Pancreas (tissue), 10 donors: ENCODE measurements at regions not wholly inside any gene's neighbourhood (a gene's known extent, or its start where the extent isn't known, plus 50 kb on each side); places are given as distances from the start of the nearest gene placed in this dataset.
A peak's percentile ranks its signal among the peaks of the same experiment; 100 is the strongest.

Source experiments
- ATAC-seq, 4 donors: fragments of 200-7000 bp; cut with Tn5 transposase; one replicate each; pipeline versions ENCODE4 v1.8.0 to v1.9.1; 2020; ENCODE audit warnings: mild to moderate bottlenecking in 4 of 4, moderate library complexity in 4 of 4
- DNase-seq, 6 donors: peaks; one replicate each; pipeline ENCODE4 v3.0.0-alpha.2; 2020
- FAIRE-seq: peaks from 2 replicates; lab custom pipeline; 2012; peaks lifted over from hg19 to GRCh38; lab: Jason Lieb, UNC
- H3K27ac ChIP-seq, 4 donors: fragments of 200-600 bp; sonication (generic); 1 replicate in 3 of 4; 2 replicates in 1 of 4; pipeline versions ENCODE4 v1.5.0 to v1.8.0; 2020
- H3K27me3 ChIP-seq, 4 donors: fragments of 200-600 bp; one replicate each; pipeline ENCODE4 v1.8.0; 2021
- H3K36me3 ChIP-seq, 3 donors: fragments of 200-600 bp; sonication (generic) in 1 of 3; one replicate each; pipeline versions ENCODE4 v1.5.0 to v1.8.0; 2020 to 2021
- H3K4me1 ChIP-seq, 3 donors: fragments of 200-600 bp; one replicate each; pipeline ENCODE4 v1.8.0; 2021
- H3K4me3 ChIP-seq, 4 donors: fragments of 200-600 bp; sonication (generic) in 2 of 4; one replicate each; pipeline versions ENCODE4 v1.5.0 to v1.8.0; 2020 to 2021
- H3K9me3 ChIP-seq, 4 donors: fragments of 200-600 bp; one replicate each; pipeline ENCODE4 v1.8.0; 2021
- WGBS, 2 donors: extraction: QIAGEN DNeasy Blood & Tissue Kit; methylation state at CpG; one replicate each; pipeline ENCODE4 v1.1.7; 2013; 5-methylcytosine and 5-hydroxymethylcytosine counted together
- intact Hi-C, 3 donors: fragments of 100-400 bp; cut with DNase I; formaldehyde crosslinking; loops; one replicate each; pipeline versions ENCODE4 v1.11.1 to v1.14.2; 2022
- TF ChIP-seq, protein P1 (sequence below), 4 donors: fragments of 200-600 bp; sonication (generic) in 3 of 4; IDR thresholded peaks; one replicate each; pipeline versions ENCODE4 v1.5.0 to v1.8.0; 2021; ENCODE audit warnings: antibody characterized with exemption in 4 of 4
- donor health status: healthy with polysubstance abuse.
- donor health status: DM: no; HTN: no; CAD: no; lungs with moderate emphysema.
- donor health status: DM: no; HTN: no; CAD: no.
- donor health status: control.
- donor health status: control.
- donor health status: Bipolar disorder and iron deficiency.
- donor health status: DM: yes; HTN: yes; CAD: no.
- donor health status: DM: no; HTN: no; CAD: no.
- donor health status: DM: no; HTN: no; CAD: no.
- donor health status: DM: yes; HTN: yes; CAD: no.

DNA sequence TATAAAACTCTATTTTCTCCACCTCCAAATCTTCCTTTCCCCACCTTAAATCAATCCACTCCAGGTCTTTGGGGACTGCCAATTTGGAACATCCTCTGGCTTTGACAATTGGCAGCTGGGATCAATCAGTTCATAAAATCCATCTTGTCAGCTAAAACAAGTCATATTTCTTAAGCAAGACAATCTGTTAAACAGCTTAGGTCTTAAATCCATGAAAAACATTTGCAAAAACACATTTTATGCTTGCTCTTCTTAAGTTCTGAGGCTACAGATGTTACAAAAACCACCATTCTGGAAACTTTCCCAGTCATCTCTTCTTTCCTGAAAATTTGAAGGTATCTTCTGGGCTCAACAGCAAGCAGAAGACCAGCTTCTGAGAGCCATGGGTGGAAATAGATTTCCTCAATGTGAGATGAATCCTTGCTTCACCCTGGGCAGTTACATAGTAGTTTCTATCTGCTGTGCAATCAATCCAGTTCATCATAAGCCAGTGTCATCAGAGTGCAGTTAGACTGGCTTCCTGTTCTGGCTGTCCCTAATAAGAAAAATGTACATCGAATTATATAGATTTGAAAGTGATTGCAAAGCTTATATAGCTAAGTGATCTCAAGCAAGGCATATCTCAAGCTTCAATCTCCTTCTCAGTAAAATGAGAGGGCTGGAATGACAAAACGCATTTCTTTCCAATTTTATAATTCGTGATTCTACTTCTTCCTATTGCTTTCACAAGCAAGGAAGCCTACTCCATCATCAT lies 402.7 kb upstream of the INTU start:
- Histone ChIP-seq H3K36me3 (no peaks in the 10 kb centered on the region), H3K27ac (no peak overlapping the region), H3K27me3 (no peaks in the 10 kb centered on the region), H3K4me3 (no peak overlapping the region), H3K9me3 (no peaks in the 10 kb centered on the region), H3K4me1 (no peaks in the 10 kb centered on the region)
- intact Hi-C loops, result no loop called here
- TF ChIP-seq, protein P1, sequence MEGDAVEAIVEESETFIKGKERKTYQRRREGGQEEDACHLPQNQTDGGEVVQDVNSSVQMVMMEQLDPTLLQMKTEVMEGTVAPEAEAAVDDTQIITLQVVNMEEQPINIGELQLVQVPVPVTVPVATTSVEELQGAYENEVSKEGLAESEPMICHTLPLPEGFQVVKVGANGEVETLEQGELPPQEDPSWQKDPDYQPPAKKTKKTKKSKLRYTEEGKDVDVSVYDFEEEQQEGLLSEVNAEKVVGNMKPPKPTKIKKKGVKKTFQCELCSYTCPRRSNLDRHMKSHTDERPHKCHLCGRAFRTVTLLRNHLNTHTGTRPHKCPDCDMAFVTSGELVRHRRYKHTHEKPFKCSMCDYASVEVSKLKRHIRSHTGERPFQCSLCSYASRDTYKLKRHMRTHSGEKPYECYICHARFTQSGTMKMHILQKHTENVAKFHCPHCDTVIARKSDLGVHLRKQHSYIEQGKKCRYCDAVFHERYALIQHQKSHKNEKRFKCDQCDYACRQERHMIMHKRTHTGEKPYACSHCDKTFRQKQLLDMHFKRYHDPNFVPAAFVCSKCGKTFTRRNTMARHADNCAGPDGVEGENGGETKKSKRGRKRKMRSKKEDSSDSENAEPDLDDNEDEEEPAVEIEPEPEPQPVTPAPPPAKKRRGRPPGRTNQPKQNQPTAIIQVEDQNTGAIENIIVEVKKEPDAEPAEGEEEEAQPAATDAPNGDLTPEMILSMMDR (IDR thresholded peaks at IDR 0.05), result no peak
- no peak for DNase-seq
- FAIRE-seq, result no peak
- 43 to 59% methylated on average over 3 of the region's 3 CpGs for WGBS, 2 donors
- ATAC-seq, result no peak

DNA sequence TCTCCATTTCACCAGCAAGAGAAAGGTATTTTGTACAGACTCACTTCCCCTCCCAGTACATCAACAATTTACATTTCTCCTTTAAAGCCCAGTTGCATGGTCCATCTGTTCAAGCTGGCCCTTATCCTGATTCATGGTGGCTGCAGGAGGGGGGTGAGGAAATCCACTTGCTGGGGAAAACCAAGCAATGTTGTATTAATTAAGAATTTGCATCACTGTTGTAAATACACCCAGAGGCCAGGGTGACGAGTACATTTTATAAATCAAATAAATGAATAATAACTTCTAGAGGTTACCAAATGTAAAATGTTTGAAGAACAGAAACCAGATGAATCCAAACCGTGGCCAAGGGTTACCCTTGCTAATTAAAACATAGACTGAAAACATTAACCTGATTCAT lies 395.9 kb upstream of the INTU start:
- Histone ChIP-seq H3K27ac (no peak overlapping the region), H3K9me3 (no peaks in the 10 kb centered on the region), H3K27me3 (no peaks in the 10 kb centered on the region), H3K4me3 (no peak overlapping the region), H3K36me3 (no peaks in the 10 kb centered on the region), H3K4me1 (no peaks in the 10 kb centered on the region)
- 39 to 41% methylated on average over 2 of the region's 2 CpGs for WGBS, 2 donors
- FAIRE-seq (no peak), ATAC-seq (peak in 1 of 4 donors; percentile 15), DNase-seq (no peak)
- TF ChIP-seq, protein P1 (IDR thresholded peaks at IDR 0.05), result no peak
- intact Hi-C loops, result no loop called here

DNA sequence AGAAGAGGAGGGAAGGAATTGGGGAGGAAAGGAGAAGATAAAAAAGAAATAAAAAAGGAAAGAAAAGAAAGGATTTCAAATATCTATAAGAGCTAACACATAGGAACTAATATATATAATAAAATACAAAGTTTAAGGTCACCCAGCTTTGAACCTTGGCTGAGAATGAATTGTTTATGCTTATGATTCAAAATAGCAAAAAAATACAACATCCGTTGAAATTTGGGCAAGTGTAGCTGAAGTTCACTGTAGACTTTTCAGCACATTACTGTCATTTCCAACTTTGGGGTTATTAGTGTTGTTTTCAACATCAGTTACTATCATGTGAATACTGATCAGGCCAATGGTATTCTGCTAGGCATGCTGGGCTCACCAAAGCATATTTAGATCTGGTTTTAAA lies 395.2 kb upstream of the INTU start:
- WGBS, 2 donors, result 70 to 85% methylated on average over 1 of the region's 1 CpG

DNA sequence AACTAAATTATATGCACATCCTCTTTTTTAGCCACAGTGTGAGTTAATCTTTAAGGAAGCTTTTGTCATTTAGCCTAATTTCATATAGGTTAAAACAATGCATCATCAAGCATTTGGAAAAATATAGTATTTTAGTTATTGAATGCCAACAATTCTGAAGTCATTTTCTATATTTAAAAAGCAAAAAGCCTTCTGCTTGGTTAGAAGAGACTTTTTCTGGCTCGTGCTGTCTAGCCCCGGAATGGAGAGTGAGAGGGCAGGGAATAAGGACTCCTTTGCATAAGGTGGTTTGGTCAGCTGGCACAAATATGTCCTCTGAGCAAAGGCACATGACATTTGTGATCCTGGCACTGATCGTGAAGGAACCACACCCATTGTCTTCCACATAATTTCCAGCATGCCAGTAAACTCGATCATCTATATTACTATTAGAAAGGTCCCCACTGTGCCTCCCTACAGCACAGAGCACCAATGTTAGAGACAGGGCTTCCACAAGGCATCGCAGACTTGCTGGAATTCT lies 393.7 kb upstream of the INTU start:
- TF ChIP-seq, protein P1 (IDR thresholded peaks at IDR 0.05), result no peak
- Histone ChIP-seq H3K27me3 (no peaks in the 10 kb centered on the region), H3K4me1 (no peaks in the 10 kb centered on the region), H3K36me3 (no peaks in the 10 kb centered on the region), H3K4me3 (no peak overlapping the region), H3K9me3 (no peaks in the 10 kb centered on the region), H3K27ac (no peak overlapping the region)
- intact Hi-C loops, result no loop called here
- 41 to 55% methylated on average over 5 of the region's 5 CpGs for WGBS, 2 donors
- FAIRE-seq (no peak), DNase-seq (no peak), ATAC-seq (no peak)

More for the DNA sequence above, 395.2 kb upstream of the INTU start:
- no peak for ATAC-seq
- intact Hi-C loops, result no loop called here
- Histone ChIP-seq H3K27me3 (no peaks in the 10 kb centered on the region), H3K36me3 (no peaks in the 10 kb centered on the region), H3K4me1 (no peaks in the 10 kb centered on the region), H3K27ac (no peak overlapping the region), H3K9me3 (no peaks in the 10 kb centered on the region), H3K4me3 (no peak overlapping the region)
- no peak for FAIRE-seq
- no peak for DNase-seq
- TF ChIP-seq, protein P1 (IDR thresholded peaks at IDR 0.05), result no peak
